HG03097 (cell line): ENCODE measurements at regions not wholly inside any gene's neighbourhood (a gene's known extent, or its start where the extent isn't known, plus 50 kb on each side); places are given as distances from the start of the nearest gene placed in this dataset.
"Not testable (repeated sequence)": the region's sequence is repeated elsewhere in the genome, so short reads cannot be mapped to it uniquely, and the experiment has no call there.

Source experiments
- ATAC-seq: cut with Tn5 transposase; IDR thresholded peaks from one replicate; pipeline ENCODE4 v1.9.1; 2021; ENCODE audit not compliant: unreplicated experiment, low FRiP score

GRCh38 chr2:146804288-146804687, 1040.5 kb upstream of the ACVR2A start:
- no peak for ATAC-seq

DNA sequence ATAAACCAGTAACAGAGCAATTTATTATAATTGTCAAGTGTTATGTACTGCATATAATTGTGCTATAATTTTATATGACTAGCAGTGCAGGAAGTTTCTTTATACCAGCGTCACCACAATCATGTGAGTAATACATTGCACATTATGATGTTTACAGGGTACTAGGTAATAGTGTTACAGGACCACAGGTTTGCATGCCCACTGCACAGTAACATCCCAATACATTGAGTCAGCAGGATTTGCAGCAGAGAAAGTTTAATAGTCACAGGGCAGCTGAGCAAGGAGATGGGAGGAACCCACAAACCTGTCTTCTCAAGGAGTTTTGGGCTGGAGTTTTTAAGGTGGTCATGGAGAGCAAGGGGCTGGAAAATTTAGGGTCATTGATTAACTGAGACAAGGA, 1042.9 kb upstream of the ACVR2A start:
- ATAC-seq = no peak

DNA sequence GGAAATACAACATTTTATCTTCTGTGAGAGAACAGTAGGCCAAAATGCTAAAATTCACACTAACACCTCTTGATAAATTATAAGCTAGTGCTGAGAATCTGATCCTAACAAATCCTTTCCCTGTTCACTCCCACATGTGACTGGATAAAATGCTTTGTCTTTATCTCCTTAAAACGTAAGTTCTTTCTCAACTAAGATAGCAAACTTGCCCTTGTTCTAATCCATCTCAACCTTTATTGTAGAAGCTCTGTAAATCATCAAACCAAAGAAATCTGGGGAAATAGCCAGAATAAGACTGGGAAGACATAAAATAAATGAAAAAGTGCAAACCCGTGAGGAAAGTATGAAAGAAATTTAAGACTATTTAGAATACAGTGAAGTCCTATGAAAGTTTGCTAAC, 1058.4 kb upstream of the ACVR2A start:
- no peak for ATAC-seq

GRCh38 chr2:146785101-146785500, 1059.7 kb upstream of the ACVR2A start:
- no peak for ATAC-seq

DNA sequence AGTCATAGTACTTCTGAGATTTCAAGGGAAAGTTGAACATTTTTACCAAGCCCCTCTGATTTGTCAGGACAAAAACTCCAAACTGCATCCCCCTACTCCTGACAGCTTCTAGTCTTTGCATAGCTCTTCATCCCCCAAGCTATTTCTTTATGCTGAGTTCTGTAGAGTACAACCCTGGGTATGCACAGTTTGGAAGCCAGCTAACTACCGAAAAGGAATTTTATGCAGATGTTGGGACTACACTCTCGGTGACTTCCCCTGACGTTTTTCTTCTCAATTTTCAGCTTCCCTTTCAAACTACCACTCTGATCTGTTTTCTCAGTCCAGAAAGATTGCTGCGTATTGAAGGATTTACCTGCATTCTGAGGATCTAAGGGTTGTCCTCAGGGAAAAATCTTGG, 1060.2 kb upstream of the ACVR2A start:
- no peak for ATAC-seq

DNA sequence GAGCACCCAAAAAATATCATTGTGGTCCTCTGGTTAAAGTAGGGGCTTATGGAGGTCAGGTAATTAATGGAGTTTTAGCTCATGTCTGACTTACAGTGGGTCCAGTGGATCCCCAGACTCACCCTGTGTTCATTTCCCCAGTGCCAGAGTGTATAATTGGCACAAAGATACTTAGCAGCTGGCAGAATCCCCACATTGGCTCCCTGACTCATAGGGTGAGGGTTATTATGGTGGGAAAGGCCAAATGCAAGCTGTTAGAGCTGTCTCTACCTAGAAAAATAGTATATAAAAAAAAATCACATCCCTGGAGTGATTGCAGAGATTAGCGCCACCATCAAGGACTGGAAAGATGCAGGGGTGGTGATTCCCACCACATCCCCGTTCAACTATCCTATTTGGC, 1067.6 kb upstream of the ACVR2A start:
- ATAC-seq = no peak

- ATAC-seq = no peak
Measured at GRCh38 chr2:146776596-146776995, 1068.2 kb upstream of the ACVR2A start.

DNA sequence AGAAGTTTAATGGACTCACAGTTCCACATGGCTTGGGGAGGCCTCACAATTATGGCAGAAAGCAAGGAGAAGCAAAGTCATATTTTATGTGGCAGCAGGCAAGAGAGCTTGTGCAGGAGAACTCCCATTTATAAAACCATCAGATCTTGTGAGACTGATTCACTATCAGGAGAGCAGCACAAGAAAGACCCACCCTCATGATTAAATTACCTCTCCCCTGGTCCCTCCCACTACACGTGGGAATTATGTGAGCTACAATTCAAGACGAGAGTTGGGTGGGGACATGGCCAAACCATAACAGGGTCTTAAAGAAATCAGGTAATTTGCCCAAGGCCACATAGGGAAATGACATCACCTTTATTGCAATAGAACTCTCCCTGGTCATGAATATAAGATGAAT, 1073.3 kb upstream of the ACVR2A start:
- ATAC-seq = no peak

GRCh38 chr2:146764301-146764700, 1080.5 kb upstream of the ACVR2A start:
- no peak for ATAC-seq

- ATAC-seq = no peak
Measured at GRCh38 chr2:146762786-146763185, 1082.0 kb upstream of the ACVR2A start.

- no peak for ATAC-seq
Measured at GRCh38 chr2:146754606-146755005, 1090.2 kb upstream of the ACVR2A start.

- no peak for ATAC-seq
Measured at GRCh38 chr2:146748046-146748445, 1096.8 kb upstream of the ACVR2A start.

- ATAC-seq = no peak
Measured at GRCh38 chr2:146741260-146741659, 1103.6 kb upstream of the ACVR2A start.

DNA sequence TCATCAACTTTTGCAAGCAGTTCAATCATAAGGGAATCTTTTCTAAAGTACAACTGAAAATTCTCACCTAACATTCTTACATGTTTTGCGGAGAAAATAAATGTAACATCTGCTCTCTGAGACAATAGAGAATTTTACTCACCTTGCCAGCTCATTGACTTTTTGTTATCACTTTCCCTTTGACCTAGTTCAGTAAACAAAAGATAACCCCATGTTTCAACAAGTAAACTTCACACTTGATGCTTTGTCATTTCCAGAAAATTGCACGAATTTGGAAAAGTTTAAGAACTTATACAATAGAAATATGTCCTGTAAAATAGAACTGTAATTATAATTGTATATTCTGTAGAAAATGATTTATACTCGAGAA, 1110.0 kb upstream of the ACVR2A start:
- ATAC-seq = no peak

DNA sequence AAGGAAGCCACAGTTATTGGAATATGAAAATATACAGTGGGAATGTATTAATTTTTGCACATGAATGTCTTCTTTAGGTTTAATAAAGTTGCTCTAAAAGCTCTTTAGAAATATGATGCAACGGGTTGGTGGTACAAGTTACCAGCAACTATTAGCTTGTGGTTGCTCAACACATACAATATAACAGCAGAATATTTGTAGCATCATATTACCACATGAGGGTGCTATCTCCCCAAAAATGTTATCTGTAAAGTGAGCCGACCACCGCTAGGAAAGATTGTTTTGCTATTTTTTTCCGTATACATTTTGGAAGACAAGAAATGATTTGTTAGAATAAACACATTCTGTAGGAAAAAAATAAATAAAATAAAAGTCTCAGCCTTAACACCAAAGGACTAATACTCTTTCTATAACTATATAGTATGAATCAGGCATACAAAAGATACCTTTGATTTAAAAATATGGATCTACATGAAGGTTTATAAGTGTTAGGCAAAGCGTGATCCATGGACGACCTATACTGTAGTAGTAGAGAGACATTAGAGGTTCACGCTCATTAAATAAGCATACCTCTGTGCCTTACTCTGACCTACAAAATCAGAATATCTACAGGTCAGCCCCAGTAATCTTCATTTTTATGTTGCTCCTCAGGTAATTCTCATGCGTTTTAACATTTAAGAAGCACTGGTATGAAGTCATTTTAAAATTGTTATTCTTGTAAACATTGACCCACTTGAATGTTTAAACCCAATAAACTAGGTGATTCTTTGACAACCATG, 1110.6 kb upstream of the ACVR2A start:
- no peak for ATAC-seq

- no peak for ATAC-seq
Measured at GRCh38 chr2:146730882-146731281, 1113.9 kb upstream of the ACVR2A start.

DNA sequence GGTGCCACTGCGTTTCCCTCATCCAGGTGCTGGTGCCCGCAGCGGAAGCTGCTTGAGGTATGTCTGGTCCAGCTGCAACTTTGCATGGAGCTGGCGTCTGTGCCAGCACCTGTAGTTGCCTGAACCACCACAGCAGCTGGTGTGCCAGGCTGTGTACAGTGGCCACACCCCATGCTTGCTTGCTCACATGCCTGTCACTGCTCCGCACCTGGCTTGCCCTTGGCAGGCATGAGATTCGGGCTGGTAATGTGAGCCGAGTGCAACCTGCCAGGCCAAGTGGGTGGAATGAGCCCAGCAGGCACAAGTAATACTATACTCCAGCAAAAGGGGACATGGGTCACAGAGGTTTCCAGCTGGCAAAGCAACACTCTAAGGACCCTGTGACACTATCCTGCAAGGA, 1123.3 kb upstream of the ACVR2A start:
- no peak for ATAC-seq

- ATAC-seq = no peak
Measured at GRCh38 chr2:146720170-146720569, 1124.7 kb upstream of the ACVR2A start.

DNA sequence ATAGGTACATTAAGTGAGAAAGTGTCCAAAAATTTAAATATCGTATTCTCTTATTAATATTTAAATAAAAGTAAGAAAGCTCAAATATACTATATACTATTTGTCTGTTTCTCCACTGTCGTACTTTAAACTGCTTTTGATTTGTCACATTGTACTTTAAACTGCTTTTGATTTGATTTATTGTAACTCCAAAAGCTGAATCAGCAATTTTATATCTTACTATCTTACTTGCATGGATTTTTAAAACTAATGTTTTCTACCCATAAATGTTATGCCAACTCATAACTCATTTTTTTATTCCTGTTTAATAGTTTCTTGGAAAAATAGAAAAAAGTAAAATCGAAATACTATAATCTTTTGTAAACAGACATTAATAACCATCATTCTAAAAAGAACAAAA, 1128.2 kb upstream of the ACVR2A start:
- ATAC-seq = no peak

DNA sequence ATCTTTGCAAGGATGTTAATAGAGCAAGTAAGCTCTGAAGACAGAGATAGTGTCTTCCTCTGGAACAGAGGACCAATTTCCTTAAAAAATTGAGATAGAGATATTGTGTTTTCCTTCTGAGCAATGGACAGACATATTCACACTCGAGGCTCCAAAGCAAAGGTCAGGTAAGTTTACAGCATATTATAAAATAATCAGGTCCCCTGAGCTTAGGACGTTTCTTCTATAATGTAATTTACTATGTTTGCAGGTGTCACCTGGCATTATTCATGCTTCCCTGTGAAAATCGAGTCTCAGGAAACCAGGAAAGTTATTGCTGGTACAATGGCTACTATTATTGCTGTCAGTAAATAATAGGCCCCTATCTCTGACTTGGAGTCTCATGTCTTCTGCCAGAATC, 1135.8 kb upstream of the ACVR2A start:
- no peak for ATAC-seq

DNA sequence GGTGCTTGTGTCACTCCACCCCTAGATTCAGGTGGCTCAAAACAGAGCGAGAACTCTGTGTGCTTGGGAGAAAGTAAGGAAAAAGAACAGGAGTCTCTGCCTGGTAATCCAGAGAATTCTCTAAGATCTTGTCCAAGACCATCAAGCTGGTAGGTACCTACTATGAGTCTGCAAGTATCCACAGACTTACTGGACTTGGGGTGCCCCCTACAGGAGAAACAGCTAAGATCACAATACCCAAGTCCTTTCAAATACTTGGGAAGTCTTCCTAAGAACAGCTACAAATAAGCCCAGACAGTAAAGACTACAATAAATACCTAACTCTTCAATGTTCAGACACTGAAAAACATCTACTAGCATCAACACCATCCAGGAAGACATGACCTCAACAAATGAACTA, 1143.6 kb upstream of the ACVR2A start:
- no peak for ATAC-seq

GRCh38 chr2:146697307-146697706, 1147.5 kb upstream of the ACVR2A start:
- no peak for ATAC-seq

DNA sequence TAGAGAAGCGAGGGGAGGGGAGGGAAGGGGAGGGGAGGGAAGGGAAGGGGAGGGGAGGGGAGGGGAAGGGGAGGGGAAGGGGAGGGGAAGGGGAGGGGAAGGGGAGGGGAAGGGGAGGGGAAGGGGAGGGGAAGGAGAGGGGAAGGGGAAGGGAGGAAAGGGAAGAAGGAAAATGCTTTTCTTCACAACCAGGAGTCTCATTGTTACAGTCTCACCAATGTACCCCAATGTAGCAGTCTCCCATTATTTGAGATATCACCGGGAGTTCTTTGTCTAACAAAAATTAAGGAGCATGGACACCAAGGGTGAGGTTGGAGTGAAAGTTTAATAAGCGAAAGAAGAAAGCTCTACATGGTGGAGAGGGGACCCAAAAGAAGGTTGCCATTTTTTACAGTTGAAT, 1148.0 kb upstream of the ACVR2A start:
- not testable (repeated sequence) for ATAC-seq
